ENCODE measurements at regions not wholly inside any gene's neighbourhood (a gene's known extent, or its start where the extent isn't known, plus 50 kb on each side); places are given as distances from the start of the nearest gene placed in this dataset.

DNA sequence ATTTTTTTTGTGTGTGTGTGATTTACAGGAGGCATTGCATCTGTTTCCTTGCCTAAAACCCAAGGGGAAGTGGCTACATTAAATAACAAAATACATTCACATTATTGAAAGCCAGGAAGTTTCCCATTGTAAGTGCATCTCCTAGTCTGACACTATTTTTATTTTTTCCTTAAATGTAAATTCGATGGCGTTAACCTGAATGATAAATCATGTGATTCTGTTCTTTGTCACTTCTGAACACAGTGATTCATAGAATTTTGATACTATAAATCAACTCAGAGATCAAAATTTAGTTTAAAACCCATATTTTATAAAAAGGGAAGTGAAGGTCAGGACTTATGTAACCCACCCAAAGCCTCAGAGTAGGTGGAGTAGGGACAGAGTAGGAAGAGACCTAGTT is 258.1 kb downstream of the GABRG1 start:
- Histone ChIP-seq H2AFZ (ENCODE audit: control insufficient read depth, low read depth, low read length) (no peak overlapping the region), H3K36me3 (ENCODE audit: control insufficient read depth in 2 of 2, insufficient read depth in 2 of 2, low read length in 1 of 2) (no peaks in the 10 kb centered on the region), H3K4me1 (ENCODE audit: control insufficient read depth, insufficient read depth, low read length) (no peaks in the 10 kb centered on the region), H3K27ac (ENCODE audit: control insufficient read depth, insufficient read depth) (no peak overlapping the region), H3K9ac (ENCODE audit: control insufficient read depth, insufficient read depth, low read length) (no peak overlapping the region), H3K9me3 (replicated peaks; ENCODE audit: control insufficient read depth, insufficient read depth, low read length) (no peaks in the 10 kb centered on the region), H3K27me3 (replicated peaks in 1 of 2; ENCODE audit: control insufficient read depth in 2 of 2, insufficient read depth in 2 of 2, low read length in 1 of 2) (no peaks in the 10 kb centered on the region), H3K4me3 (no peak overlapping the region), H4K20me1 (ENCODE audit: control insufficient read depth, insufficient read depth) (no peaks in the 10 kb centered on the region), H3K4me2 (ENCODE audit: control insufficient read depth, insufficient read depth) (no peak overlapping the region), H3K79me2 (ENCODE audit: control insufficient read depth, insufficient read depth, low read length) (no peaks in the 10 kb centered on the region)
- POLR2A ChIA-PET = no interaction called here
- in situ Hi-C loops (cut with MboI) (no loop called here), intact Hi-C loops (cut with micrococcal nuclease; ENCODE audit: unreplicated experiment) (no loop called here)
- FAIRE-seq (no peak), ATAC-seq (no peak), DNase-seq (ENCODE audit: low read depth, low spot score) (no peak)
- CTCF ChIA-PET = no interaction called here
- SMC1A ChIA-PET (ENCODE audit: uncharacterized antibody, unreplicated experiment) = no interaction called here
- BruUV-seq (replicated peaks) = no TSS peak
- 3% methylated on average over 2 of the region's 2 CpGs for WGBS (ENCODE audit: insufficient coverage, insufficient replicate concordance, low lambda C conversion rate, missing lambda C conversion rate)
- RAD21 ChIA-PET (ENCODE audit: unreplicated experiment) = no interaction called here
- no peak for TF ChIP-seq YBX1 (IDR thresholded peaks at IDR 0.05)
- TF ChIP-seq STAT1 (conservative IDR thresholded peaks at IDR 0.05) = no peak
- TF ChIP-seq, protein P1, sequence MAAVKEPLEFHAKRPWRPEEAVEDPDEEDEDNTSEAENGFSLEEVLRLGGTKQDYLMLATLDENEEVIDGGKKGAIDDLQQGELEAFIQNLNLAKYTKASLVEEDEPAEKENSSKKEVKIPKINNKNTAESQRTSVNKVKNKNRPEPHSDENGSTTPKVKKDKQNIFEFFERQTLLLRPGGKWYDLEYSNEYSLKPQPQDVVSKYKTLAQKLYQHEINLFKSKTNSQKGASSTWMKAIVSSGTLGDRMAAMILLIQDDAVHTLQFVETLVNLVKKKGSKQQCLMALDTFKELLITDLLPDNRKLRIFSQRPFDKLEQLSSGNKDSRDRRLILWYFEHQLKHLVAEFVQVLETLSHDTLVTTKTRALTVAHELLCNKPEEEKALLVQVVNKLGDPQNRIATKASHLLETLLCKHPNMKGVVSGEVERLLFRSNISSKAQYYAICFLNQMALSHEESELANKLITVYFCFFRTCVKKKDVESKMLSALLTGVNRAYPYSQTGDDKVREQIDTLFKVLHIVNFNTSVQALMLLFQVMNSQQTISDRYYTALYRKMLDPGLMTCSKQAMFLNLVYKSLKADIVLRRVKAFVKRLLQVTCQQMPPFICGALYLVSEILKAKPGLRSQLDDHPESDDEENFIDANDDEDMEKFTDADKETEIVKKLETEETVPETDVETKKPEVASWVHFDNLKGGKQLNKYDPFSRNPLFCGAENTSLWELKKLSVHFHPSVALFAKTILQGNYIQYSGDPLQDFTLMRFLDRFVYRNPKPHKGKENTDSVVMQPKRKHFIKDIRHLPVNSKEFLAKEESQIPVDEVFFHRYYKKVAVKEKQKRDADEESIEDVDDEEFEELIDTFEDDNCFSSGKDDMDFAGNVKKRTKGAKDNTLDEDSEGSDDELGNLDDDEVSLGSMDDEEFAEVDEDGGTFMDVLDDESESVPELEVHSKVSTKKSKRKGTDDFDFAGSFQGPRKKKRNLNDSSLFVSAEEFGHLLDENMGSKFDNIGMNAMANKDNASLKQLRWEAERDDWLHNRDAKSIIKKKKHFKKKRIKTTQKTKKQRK (IDR thresholded peaks at IDR 0.05; ENCODE audit: low read depth, low read length) = no peak
- TF ChIP-seq RAD51 (IDR thresholded peaks at IDR 0.05) = no peak
- TF ChIP-seq, protein P2, sequence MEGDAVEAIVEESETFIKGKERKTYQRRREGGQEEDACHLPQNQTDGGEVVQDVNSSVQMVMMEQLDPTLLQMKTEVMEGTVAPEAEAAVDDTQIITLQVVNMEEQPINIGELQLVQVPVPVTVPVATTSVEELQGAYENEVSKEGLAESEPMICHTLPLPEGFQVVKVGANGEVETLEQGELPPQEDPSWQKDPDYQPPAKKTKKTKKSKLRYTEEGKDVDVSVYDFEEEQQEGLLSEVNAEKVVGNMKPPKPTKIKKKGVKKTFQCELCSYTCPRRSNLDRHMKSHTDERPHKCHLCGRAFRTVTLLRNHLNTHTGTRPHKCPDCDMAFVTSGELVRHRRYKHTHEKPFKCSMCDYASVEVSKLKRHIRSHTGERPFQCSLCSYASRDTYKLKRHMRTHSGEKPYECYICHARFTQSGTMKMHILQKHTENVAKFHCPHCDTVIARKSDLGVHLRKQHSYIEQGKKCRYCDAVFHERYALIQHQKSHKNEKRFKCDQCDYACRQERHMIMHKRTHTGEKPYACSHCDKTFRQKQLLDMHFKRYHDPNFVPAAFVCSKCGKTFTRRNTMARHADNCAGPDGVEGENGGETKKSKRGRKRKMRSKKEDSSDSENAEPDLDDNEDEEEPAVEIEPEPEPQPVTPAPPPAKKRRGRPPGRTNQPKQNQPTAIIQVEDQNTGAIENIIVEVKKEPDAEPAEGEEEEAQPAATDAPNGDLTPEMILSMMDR (IDR thresholded peaks at IDR 0.05 in 2 of 3, conservative IDR thresholded peaks at IDR 0.05 in 1 of 3; ENCODE audit: control insufficient read depth in 2 of 3, extremely low read depth in 1 of 3, insufficient read depth in 1 of 3, low read depth in 3 of 3, low read length in 3 of 3) = no peak
- TF ChIP-seq JUND (IDR thresholded peaks at IDR 0.05; ENCODE audit: low read depth, low read length) = no peak
- TF ChIP-seq SMAD5 (IDR thresholded peaks at IDR 0.05; ENCODE audit: low read depth) = no peak
- TF ChIP-seq RFX5 (IDR thresholded peaks at IDR 0.05; ENCODE audit: low read depth, low read length) = no peak
- no peak for TF ChIP-seq RELA (IDR thresholded peaks at IDR 0.05; ENCODE audit: borderline replicate concordance, partially characterized antibody)
- no peak for TF ChIP-seq SP1 (IDR thresholded peaks at IDR 0.05; ENCODE audit: low read depth, low read length)
- TF ChIP-seq ETV6 (conservative IDR thresholded peaks at IDR 0.05 in 1 of 2, IDR thresholded peaks at IDR 0.05 in 1 of 2; ENCODE audit: borderline replicate concordance in 1 of 2, low read depth in 1 of 2) = no peak
- no peak for TF ChIP-seq MEF2B (IDR thresholded peaks at IDR 0.05; ENCODE audit: partially characterized antibody, poor library complexity, severe bottlenecking)
- no peak for TF ChIP-seq RCOR1 (conservative IDR thresholded peaks at IDR 0.05; ENCODE audit: low read depth, low read length)
- TF ChIP-seq, protein P3, sequence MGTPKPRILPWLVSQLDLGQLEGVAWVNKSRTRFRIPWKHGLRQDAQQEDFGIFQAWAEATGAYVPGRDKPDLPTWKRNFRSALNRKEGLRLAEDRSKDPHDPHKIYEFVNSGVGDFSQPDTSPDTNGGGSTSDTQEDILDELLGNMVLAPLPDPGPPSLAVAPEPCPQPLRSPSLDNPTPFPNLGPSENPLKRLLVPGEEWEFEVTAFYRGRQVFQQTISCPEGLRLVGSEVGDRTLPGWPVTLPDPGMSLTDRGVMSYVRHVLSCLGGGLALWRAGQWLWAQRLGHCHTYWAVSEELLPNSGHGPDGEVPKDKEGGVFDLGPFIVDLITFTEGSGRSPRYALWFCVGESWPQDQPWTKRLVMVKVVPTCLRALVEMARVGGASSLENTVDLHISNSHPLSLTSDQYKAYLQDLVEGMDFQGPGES (IDR thresholded peaks at IDR 0.05) = no peak
- no peak for TF ChIP-seq SUZ12 (IDR thresholded peaks at IDR 0.05; ENCODE audit: unreplicated experiment)
- TF ChIP-seq, protein P4, sequence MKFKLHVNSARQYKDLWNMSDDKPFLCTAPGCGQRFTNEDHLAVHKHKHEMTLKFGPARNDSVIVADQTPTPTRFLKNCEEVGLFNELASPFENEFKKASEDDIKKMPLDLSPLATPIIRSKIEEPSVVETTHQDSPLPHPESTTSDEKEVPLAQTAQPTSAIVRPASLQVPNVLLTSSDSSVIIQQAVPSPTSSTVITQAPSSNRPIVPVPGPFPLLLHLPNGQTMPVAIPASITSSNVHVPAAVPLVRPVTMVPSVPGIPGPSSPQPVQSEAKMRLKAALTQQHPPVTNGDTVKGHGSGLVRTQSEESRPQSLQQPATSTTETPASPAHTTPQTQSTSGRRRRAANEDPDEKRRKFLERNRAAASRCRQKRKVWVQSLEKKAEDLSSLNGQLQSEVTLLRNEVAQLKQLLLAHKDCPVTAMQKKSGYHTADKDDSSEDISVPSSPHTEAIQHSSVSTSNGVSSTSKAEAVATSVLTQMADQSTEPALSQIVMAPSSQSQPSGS (IDR thresholded peaks at IDR 0.05; ENCODE audit: low read length) = no peak
- no peak for TF ChIP-seq ESRRA (IDR thresholded peaks at IDR 0.05; ENCODE audit: low read length)

Measured in GM12878 (cell line).